ENCODE measurements at regions not wholly inside any gene's neighbourhood (a gene's known extent, or its start where the extent isn't known, plus 50 kb on each side); places are given as distances from the start of the nearest gene placed in this dataset.

DNA sequence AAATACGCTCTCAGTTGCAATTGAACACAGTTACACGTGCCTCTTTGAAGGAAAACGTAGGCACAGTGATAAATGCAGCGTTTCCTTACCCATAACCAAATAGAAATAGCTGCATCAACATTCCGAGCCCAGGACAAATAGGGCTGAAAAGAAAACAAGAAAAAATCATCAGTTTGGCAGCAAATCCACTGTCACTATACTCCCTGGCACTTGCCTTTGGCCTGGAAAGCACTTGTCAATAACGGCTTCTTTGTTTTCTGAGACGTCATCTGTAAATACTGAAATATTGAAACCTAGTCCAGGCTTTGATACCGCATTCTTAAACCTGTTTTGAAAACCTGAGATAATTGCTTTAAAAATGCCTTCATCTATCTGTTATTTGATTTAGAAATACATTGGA lies 167.2 kb upstream of the AKR1E2 start:
- TF ChIP-seq CTCF (IDR thresholded peaks at IDR 0.05) (no peak), POLR2A (IDR thresholded peaks at IDR 0.05) (no peak)

Measured in thyroid gland (tissue), 4 donors.